ENCODE measurements at regions not wholly inside any gene's neighbourhood (a gene's known extent, or its start where the extent isn't known, plus 50 kb on each side); places are given as distances from the start of the nearest gene placed in this dataset.

GRCh38 chr1:175861626-175862367 lies 118.4 kb upstream of the TNR start:
- no peak for DNase-seq (ENCODE audit: low read depth, low spot score)
- no peak overlapping the region for H3K4me3 ChIP-seq (ENCODE audit: control insufficient read depth in 2 of 3, extremely low read depth in 1 of 3, insufficient read depth in 2 of 3, low read depth in 1 of 3, low read length in 3 of 3)
- no peak overlapping the region for H2AFZ ChIP-seq (ENCODE audit: control insufficient read depth, low read length)
- H3K36me3 ChIP-seq (ENCODE audit: control insufficient read depth in 2 of 2, extremely low read depth in 1 of 2, insufficient read depth in 2 of 2, low read length in 2 of 2): no peaks in the 10 kb centered on the region
- dilution Hi-C loops (cut with MboI; ENCODE audit: extremely low pct_ligation_motif_present, low sequenced_read_pairs): no loop called here
- H4K20me1 ChIP-seq (ENCODE audit: control insufficient read depth, extremely low read depth, insufficient read depth, low read length): no peaks in the 10 kb centered on the region
- H3K27me3 ChIP-seq (ENCODE audit: control insufficient read depth, extremely low read depth, insufficient read depth, low read length): peaks cover 7% of the 10 kb centered on the region
- no peaks in the 10 kb centered on the region for H3K9me1 ChIP-seq (ENCODE audit: control insufficient read depth, extremely low read depth, insufficient read depth, low read length)
- no peak overlapping the region for H3K27ac ChIP-seq (ENCODE audit: control insufficient read depth, insufficient read depth, low read length)
- H3K4me2 ChIP-seq (ENCODE audit: control insufficient read depth, extremely low read depth, insufficient read depth, low read depth, low read length): no peak overlapping the region
- FAIRE-seq: no peak
- TF ChIP-seq EZH2 (IDR thresholded peaks at IDR 0.05; ENCODE audit: low read length) (no peak), CTCF (optimal IDR thresholded peaks at IDR 0.05 in 1 of 3, IDR thresholded peaks at IDR 0.05 in 1 of 3, conservative IDR thresholded peaks at IDR 0.05 in 1 of 3; ENCODE audit: extremely low read depth in 1 of 3, insufficient read depth in 2 of 3, low read length in 3 of 3) (no peak)
- no peaks in the 10 kb centered on the region for H3K4me1 ChIP-seq (ENCODE audit: control insufficient read depth, extremely low read depth, insufficient read depth, low read length)
- no peak overlapping the region for H3K9ac ChIP-seq (ENCODE audit: control insufficient read depth, extremely low read depth, insufficient read depth, low read length)
- H3K9me3 ChIP-seq (ENCODE audit: control insufficient read depth, low read depth, low read length): no peaks in the 10 kb centered on the region
- no peaks in the 10 kb centered on the region for H3K79me2 ChIP-seq (ENCODE audit: control insufficient read depth, insufficient read depth, low read length)

GRCh38 chr1:175857756-175858155 lies 114.4 kb upstream of the TNR start:
- no peak overlapping the region for H2AFZ ChIP-seq (ENCODE audit: control insufficient read depth, low read length)
- H3K4me1 ChIP-seq (ENCODE audit: control insufficient read depth, extremely low read depth, insufficient read depth, low read length): no peaks in the 10 kb centered on the region
- no peaks in the 10 kb centered on the region for H3K79me2 ChIP-seq (ENCODE audit: control insufficient read depth, insufficient read depth, low read length)
- dilution Hi-C loops (cut with MboI; ENCODE audit: extremely low pct_ligation_motif_present, low sequenced_read_pairs): no loop called here
- no peak overlapping the region for H3K9ac ChIP-seq (ENCODE audit: control insufficient read depth, extremely low read depth, insufficient read depth, low read length)
- DNase-seq (ENCODE audit: low read depth, low spot score) (no peak), FAIRE-seq (no peak)
- H3K9me1 ChIP-seq (ENCODE audit: control insufficient read depth, extremely low read depth, insufficient read depth, low read length): no peaks in the 10 kb centered on the region
- no peaks in the 10 kb centered on the region for H3K36me3 ChIP-seq (ENCODE audit: control insufficient read depth in 2 of 2, extremely low read depth in 1 of 2, insufficient read depth in 2 of 2, low read length in 2 of 2)
- H3K4me3 ChIP-seq (ENCODE audit: control insufficient read depth in 2 of 3, extremely low read depth in 1 of 3, insufficient read depth in 2 of 3, low read depth in 1 of 3, low read length in 3 of 3): no peak overlapping the region
- H4K20me1 ChIP-seq (ENCODE audit: control insufficient read depth, extremely low read depth, insufficient read depth, low read length): no peaks in the 10 kb centered on the region
- H3K4me2 ChIP-seq (ENCODE audit: control insufficient read depth, extremely low read depth, insufficient read depth, low read depth, low read length): no peak overlapping the region
- no peak overlapping the region for H3K27ac ChIP-seq (ENCODE audit: control insufficient read depth, insufficient read depth, low read length)
- no peaks in the 10 kb centered on the region for H3K9me3 ChIP-seq (ENCODE audit: control insufficient read depth, low read depth, low read length)
- H3K27me3 ChIP-seq (ENCODE audit: control insufficient read depth, extremely low read depth, insufficient read depth, low read length): peaks cover 14% of the 10 kb centered on the region
- TF ChIP-seq EZH2 (IDR thresholded peaks at IDR 0.05; ENCODE audit: low read length) (no peak), CTCF (optimal IDR thresholded peaks at IDR 0.05 in 1 of 3, IDR thresholded peaks at IDR 0.05 in 1 of 3, conservative IDR thresholded peaks at IDR 0.05 in 1 of 3; ENCODE audit: extremely low read depth in 1 of 3, insufficient read depth in 2 of 3, low read length in 3 of 3) (no peak)
